Transverse colon (tissue), 4 donors: ENCODE measurements at regions not wholly inside any gene's neighbourhood (a gene's known extent, or its start where the extent isn't known, plus 50 kb on each side); places are given as distances from the start of the nearest gene placed in this dataset.

Experiments
- DNase-seq: peaks from one replicate; pipeline ENCODE4 v3.0.0-alpha.2; 2019
- H3K27ac ChIP-seq, 4 donors: fragments of 200-600 bp; sonication (generic); 2 replicates each; pipeline ENCODE4 v1.5.1; 2016 to 2018; ENCODE audit warnings: inconsistent platforms in 4 of 4
- H3K27me3 ChIP-seq: fragments of 200-600 bp; sonication (generic); 2 replicates; pipeline ENCODE4 v1.5.1; 2017; ENCODE audit warnings: inconsistent platforms
- H3K36me3 ChIP-seq, 4 donors: fragments of 200-600 bp; sonication (generic); 2 replicates each; pipeline ENCODE4 v1.5.1; 2017 to 2019; ENCODE audit warnings: inconsistent platforms in 4 of 4
- H3K4me1 ChIP-seq, 4 donors: fragments of 200-600 bp; sonication (generic); 2 replicates each; pipeline ENCODE4 v1.5.1; 2017 to 2020; ENCODE audit warnings: inconsistent platforms in 4 of 4
- H3K4me3 ChIP-seq, 4 donors: fragments of 200-600 bp; sonication (generic); 1 replicate in 1 of 4; 2 replicates in 3 of 4; pipeline versions ENCODE4 v1.5.1 to v1.6.1; 2017 to 2019; ENCODE audit warnings: inconsistent platforms in 4 of 4
- H3K9me3 ChIP-seq, 2 donors: fragments of 200-600 bp; sonication (generic); 2 replicates each; pipeline ENCODE4 v1.5.1; 2017 to 2019; ENCODE audit warnings: inconsistent platforms in 2 of 2
- EP300 ChIP-seq: sonication (generic); formaldehyde crosslinking; IDR thresholded peaks from one replicate; pipeline ENCODE4 v1.6.1; 2017; ENCODE audit warnings: antibody characterized with exemption, low read depth
- POLR2A ChIP-seq: fragments of 450-650 bp; IDR thresholded peaks from one replicate; pipeline ENCODE4 v1.6.1; 2016; ENCODE audit warnings: antibody characterized with exemption, mild to moderate bottlenecking, moderate library complexity
- POLR2AphosphoS5 ChIP-seq, 3 donors: sonication (generic); formaldehyde crosslinking; IDR thresholded peaks; one replicate each; pipeline ENCODE4 v1.6.1; 2016; ENCODE audit warnings: antibody characterized with exemption in 3 of 3
- WGBS, 2 donors: methylation state at CpG; one replicate each; pipeline ENCODE4 v1.1.5; 2018; ENCODE audit warnings: low coverage in 1 of 2; 5-methylcytosine and 5-hydroxymethylcytosine counted together
- in situ Hi-C, 4 donors: fragments of 200-750 bp; cut with MboI; loops; one replicate each; pipeline versions ENCODE4 v1.15.0 to v1.15.1; 2017; ENCODE audit warnings: low sequenced_read_pairs in 3 of 4, low pct_ligation_motif_present in 1 of 4, low pct_unique_long_range_greater_than_20kb in 1 of 4
- intact Hi-C: fragments of 100-400 bp; cut with DNase I; formaldehyde crosslinking; loops from one replicate; pipeline ENCODE4 v1.15.1; 2023; ENCODE audit warnings: low total_unique reads
- TF ChIP-seq, protein P1 (sequence below), 5 experiments: fragments of 200-600 bp in 3 of 5; fragments of 450-650 bp in 2 of 5; sonication (generic) in 3 of 5; IDR thresholded peaks; 1 replicate in 2 of 5; 2 replicates in 3 of 5; pipeline ENCODE4 v1.5.1; 2016 to 2017; ENCODE audit warnings: antibody characterized with exemption in 5 of 5, inconsistent platforms in 3 of 5, mild to moderate bottlenecking in 2 of 5, moderate library complexity in 1 of 5

GRCh38 chrX:57817302-57817701 lies 93.0 kb downstream of the ZXDA start:
- H3K9me3 ChIP-seq, result no peaks in the 10 kb centered on the region
- in situ Hi-C loops, result loop anchor here in 2 of 4 donors (10.0 to 25.0 kb wide), 3 partner anchors 95 to 195 kb away; partner anchors contain the start of gene ZXDA (in 1 of the 2)
- no peak overlapping the region for H3K4me3 ChIP-seq
- 12 to 50% methylated on average over 1 to 2 of the region's 2 CpGs for WGBS, 2 donors
- DNase-seq, result no peak
- no peaks in the 10 kb centered on the region for H3K27me3 ChIP-seq
- H3K27ac ChIP-seq, result no peak overlapping the region
- intact Hi-C loops, result no loop called here
- no peaks in the 10 kb centered on the region for H3K36me3 ChIP-seq
- no peak for TF ChIP-seq POLR2AphosphoS5 (IDR thresholded peaks at IDR 0.05)
- TF ChIP-seq, protein P1, sequence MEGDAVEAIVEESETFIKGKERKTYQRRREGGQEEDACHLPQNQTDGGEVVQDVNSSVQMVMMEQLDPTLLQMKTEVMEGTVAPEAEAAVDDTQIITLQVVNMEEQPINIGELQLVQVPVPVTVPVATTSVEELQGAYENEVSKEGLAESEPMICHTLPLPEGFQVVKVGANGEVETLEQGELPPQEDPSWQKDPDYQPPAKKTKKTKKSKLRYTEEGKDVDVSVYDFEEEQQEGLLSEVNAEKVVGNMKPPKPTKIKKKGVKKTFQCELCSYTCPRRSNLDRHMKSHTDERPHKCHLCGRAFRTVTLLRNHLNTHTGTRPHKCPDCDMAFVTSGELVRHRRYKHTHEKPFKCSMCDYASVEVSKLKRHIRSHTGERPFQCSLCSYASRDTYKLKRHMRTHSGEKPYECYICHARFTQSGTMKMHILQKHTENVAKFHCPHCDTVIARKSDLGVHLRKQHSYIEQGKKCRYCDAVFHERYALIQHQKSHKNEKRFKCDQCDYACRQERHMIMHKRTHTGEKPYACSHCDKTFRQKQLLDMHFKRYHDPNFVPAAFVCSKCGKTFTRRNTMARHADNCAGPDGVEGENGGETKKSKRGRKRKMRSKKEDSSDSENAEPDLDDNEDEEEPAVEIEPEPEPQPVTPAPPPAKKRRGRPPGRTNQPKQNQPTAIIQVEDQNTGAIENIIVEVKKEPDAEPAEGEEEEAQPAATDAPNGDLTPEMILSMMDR (IDR thresholded peaks at IDR 0.05), result peak in 4 of 5 experiments; percentile 16 to 23 (median 22)
- no peaks in the 10 kb centered on the region for H3K4me1 ChIP-seq

- no peaks in the 10 kb centered on the region for H3K4me1 ChIP-seq
- H3K36me3 ChIP-seq, result no peaks in the 10 kb centered on the region
- H3K4me3 ChIP-seq, result no peak overlapping the region
- TF ChIP-seq EP300, result no peak
- in situ Hi-C loops, result no loop called here
- DNase-seq, result no peak
- no peaks in the 10 kb centered on the region for H3K9me3 ChIP-seq
- WGBS, 2 donors, result 85% methylated on average over 4 of the region's 4 CpGs; no CpG with 5 or more reads in 1 of the 2 donors
- intact Hi-C loops, result no loop called here
- no peaks in the 10 kb centered on the region for H3K27me3 ChIP-seq
- H3K27ac ChIP-seq, result no peak overlapping the region
Observed at GRCh38 chrX:57772637-57773036, 92.6 kb upstream of the NLRP2B start.

DNA sequence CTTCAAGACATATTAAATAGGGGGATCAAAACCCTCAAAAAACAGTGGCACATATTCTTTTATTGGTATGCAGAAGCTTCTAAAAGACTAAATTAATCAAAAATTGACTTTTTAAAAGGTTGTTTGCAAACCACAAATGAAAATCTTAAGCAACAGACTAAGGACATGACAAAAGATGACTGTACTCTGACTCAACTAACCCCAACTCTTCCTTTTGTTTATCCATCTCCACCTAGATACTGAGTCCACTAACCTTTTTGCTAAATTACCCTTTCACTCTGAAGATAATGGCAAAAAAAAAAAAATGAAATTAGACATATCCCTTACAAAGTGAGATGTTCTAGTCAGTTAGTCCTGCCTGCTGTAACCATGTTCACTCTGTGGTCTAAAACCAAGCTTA lies 91.6 kb upstream of the NLRP2B start:
- no peak for DNase-seq
- no peak for TF ChIP-seq POLR2AphosphoS5 (IDR thresholded peaks at IDR 0.05)
- no peak for TF ChIP-seq POLR2A
- no peak for TF ChIP-seq EP300
- TF ChIP-seq, protein P1 (IDR thresholded peaks at IDR 0.05), result no peak
- Histone ChIP-seq H3K4me1 (no peaks in the 10 kb centered on the region), H3K9me3 (no peaks in the 10 kb centered on the region), H3K4me3 (no peak overlapping the region), H3K27me3 (no peaks in the 10 kb centered on the region), H3K27ac (no peak overlapping the region), H3K36me3 (no peaks in the 10 kb centered on the region)
- intact Hi-C loops, result no loop called here
- in situ Hi-C loops, result no loop called here

DNA sequence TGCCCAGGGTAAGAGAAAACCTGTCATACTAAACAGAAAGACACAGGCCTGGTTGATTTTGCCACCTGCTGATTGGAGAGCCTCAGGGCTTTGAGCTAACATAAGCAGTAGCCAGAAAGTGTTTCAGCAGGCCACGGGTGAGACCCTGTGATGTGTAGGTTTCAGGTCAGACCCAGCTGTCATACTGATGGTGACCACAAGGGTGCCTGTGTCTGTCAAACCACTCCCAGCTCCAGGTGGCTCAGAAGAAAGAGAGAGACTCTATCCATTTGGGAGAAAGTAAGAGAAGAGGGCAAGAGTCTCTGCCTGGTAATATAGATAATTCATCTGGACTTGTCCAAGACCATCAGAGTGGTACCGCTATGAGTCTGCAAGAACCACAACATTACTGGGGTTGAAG lies 72.8 kb upstream of the NLRP2B start:
- Histone ChIP-seq H3K36me3 (no peaks in the 10 kb centered on the region), H3K4me3 (no peak overlapping the region), H3K27ac (no peak overlapping the region), H3K4me1 (no peaks in the 10 kb centered on the region), H3K27me3 (no peaks in the 10 kb centered on the region), H3K9me3 (no peaks in the 10 kb centered on the region)
- 86% methylated on average over 2 of the region's 2 CpGs; no CpG with 5 or more reads in 1 of the 2 donors for WGBS, 2 donors
- intact Hi-C loops, result no loop called here
- in situ Hi-C loops, result no loop called here
- TF ChIP-seq POLR2AphosphoS5 (IDR thresholded peaks at IDR 0.05), result no peak
- TF ChIP-seq POLR2A, result no peak
- TF ChIP-seq EP300, result no peak
- TF ChIP-seq, protein P1 (IDR thresholded peaks at IDR 0.05), result no peak
- DNase-seq, result no peak

DNA sequence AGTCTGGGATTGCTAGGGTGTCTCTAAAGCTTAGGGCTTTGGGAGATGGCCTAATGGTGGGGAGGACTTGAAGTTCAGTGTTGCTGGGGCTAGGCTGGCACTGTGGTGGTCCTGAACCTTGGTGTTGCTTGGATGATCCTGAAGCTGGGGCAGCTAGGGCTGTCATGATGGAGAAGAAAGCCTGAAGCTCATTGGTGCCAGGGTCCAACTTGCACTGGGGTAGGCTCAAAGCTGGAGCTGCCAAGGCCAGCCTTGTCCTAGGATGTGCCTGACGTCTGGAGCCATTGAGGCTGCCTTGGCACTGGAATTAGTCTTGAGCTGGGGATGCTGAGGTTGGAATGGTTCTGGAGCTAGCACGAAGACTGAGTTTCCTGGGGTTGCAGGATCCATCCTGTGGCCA lies 61.0 kb upstream of the NLRP2B start:
- intact Hi-C loops, result no loop called here
- H3K9me3 ChIP-seq, result no peaks in the 10 kb centered on the region
- no peaks in the 10 kb centered on the region for H3K27me3 ChIP-seq
- 70% methylated on average over 2 of the region's 2 CpGs; no CpG with 5 or more reads in 1 of the 2 donors for WGBS, 2 donors
- TF ChIP-seq POLR2A, result no peak
- no peak for TF ChIP-seq EP300
- TF ChIP-seq, protein P1 (IDR thresholded peaks at IDR 0.05), result no peak
- no peak for TF ChIP-seq POLR2AphosphoS5 (IDR thresholded peaks at IDR 0.05)
- H3K4me1 ChIP-seq, result no peaks in the 10 kb centered on the region
- in situ Hi-C loops, result no loop called here
- no peak overlapping the region for H3K27ac ChIP-seq
- no peaks in the 10 kb centered on the region for H3K36me3 ChIP-seq
- H3K4me3 ChIP-seq, result no peak overlapping the region
- no peak for DNase-seq
